OCI-LY3 (cell line): ENCODE measurements at regions not wholly inside any gene's neighbourhood (a gene's known extent, or its start where the extent isn't known, plus 50 kb on each side); places are given as distances from the start of the nearest gene placed in this dataset.

Source experiments
- EZH2phosphoT487 ChIP-seq: fragments of 200-600 bp; shearing (Covaris generic); IDR thresholded peaks from 2 replicates; pipeline ENCODE4 v1.6.1; 2018; ENCODE audit warnings: antibody characterized with exemption, mixed run types, low read depth
- TF ChIP-seq, protein P1 (sequence below): fragments of 200-600, 300-600 bp; sonication (generic); IDR thresholded peaks from 2 replicates; pipeline ENCODE4 v1.5.1; 2014; ENCODE audit warnings: antibody characterized with exemption, low read length, low read depth

DNA sequence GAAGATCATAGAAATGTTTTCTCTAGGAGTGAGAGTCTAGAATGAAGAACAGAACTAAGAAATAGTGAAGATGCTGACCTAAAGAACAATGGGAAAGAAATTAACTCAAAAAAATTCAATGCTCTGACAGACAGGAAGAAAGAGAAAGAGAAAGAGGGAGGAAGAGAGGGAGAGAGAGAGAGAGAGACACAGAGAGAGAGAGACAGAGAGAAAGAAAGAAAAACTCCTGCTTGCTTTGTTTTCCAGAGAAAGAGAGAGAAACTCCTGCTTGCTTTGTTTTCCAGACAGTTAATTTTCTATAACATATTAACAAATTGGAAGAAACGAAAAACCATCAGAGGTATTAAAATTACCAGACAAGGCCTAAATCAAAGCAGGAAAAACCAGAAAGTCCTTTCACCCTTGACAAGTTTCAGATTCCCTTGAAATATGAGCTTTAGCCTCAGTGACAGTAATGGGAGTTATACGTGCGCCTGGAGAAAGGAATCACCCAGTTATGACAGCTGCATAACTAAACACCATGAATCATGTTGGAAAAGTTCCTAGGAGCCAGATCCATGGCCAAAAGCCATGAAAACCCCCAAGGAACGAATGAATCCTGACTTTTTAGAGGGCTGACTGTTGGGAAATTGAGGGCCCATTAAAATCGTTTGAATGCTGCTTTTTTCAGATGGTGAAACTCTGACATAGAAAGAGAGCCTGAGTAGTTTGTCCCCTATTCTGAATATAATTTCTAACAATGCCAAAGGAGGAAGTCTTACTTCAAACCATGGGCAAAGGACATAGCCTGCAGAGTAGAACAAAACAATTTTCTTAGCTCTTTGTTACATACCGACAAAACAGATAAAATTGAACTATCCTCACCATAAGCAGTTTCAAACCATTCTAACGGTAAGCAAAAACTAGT is 228.6 kb upstream of the CHST9 start:
- TF ChIP-seq, protein P1, sequence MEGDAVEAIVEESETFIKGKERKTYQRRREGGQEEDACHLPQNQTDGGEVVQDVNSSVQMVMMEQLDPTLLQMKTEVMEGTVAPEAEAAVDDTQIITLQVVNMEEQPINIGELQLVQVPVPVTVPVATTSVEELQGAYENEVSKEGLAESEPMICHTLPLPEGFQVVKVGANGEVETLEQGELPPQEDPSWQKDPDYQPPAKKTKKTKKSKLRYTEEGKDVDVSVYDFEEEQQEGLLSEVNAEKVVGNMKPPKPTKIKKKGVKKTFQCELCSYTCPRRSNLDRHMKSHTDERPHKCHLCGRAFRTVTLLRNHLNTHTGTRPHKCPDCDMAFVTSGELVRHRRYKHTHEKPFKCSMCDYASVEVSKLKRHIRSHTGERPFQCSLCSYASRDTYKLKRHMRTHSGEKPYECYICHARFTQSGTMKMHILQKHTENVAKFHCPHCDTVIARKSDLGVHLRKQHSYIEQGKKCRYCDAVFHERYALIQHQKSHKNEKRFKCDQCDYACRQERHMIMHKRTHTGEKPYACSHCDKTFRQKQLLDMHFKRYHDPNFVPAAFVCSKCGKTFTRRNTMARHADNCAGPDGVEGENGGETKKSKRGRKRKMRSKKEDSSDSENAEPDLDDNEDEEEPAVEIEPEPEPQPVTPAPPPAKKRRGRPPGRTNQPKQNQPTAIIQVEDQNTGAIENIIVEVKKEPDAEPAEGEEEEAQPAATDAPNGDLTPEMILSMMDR, result no peak
- no peak for TF ChIP-seq EZH2phosphoT487
